Fibroblast of villous mesenchyme (primary cell): ENCODE measurements at regions not wholly inside any gene's neighbourhood (a gene's known extent, or its start where the extent isn't known, plus 50 kb on each side); places are given as distances from the start of the nearest gene placed in this dataset.
A peak's percentile ranks its signal among the peaks of the same experiment; 100 is the strongest.

Experiments used
- DNase-seq: peaks from one replicate; pipeline ENCODE4 v3.0.0-alpha.2; 2010; ENCODE audit warnings: low read depth
- H3K4me3 ChIP-seq: 2 replicates; pipeline ENCODE4 v1.5.1; 2011; ENCODE audit warnings: low read depth, mild to moderate bottlenecking, low read length
- CTCF ChIP-seq: IDR thresholded peaks from 2 replicates; pipeline ENCODE4 v1.5.1; 2012; ENCODE audit warnings: low read depth, mild to moderate bottlenecking, low read length; ENCODE audit not compliant: insufficient read depth

DNA sequence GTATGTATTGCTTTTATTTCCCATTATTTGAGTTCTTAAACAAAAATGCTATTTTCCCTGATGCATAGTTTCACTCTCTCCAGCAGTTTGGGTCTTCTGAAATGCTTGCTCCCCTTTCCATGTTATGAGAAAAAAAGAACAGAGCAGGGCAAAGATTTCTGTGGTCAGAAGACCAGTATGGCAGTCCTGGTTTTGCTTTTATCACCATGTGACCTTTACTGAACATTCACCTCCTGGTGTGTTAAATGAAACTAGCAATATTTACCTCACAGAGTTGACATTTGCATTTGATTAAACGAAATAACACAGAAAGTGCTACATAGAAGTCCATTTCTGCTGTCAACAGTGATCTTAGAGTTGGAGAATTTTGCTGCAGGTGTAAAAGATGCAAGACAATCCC lies 141.0 kb upstream of the G2E3 start:
- TF ChIP-seq CTCF = no peak
- no peak overlapping the region for H3K4me3 ChIP-seq
- DNase-seq = no peak

- DNase-seq = no peak
- H3K4me3 ChIP-seq = no peak overlapping the region
- TF ChIP-seq CTCF = no peak
These were observed 139.9 kb upstream of the G2E3 start for GRCh38 chr14:30419037-30419436.

- DNase-seq = peak; percentile 1
- no peak for TF ChIP-seq CTCF
- no peak overlapping the region for H3K4me3 ChIP-seq
These were observed 138.4 kb upstream of the G2E3 start for GRCh38 chr14:30420515-30420914.

DNA sequence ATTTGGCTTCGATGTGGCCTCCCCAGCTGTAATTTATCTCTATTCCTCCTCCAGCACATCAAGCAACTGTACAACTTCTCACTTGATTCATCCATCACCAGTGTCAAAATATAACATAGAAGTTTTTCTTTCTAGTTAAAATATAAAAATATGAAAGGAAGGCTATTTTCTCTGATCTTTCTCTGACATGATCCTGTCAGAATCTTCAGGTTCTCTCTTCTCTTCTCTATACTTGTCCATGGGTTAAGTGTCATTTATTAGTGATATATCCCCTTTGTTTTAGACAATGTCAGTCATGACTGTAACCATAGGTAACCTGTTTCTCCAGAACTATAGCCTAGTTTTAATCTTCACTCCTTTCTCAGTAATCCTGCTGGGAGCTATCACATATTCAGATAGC lies 132.5 kb upstream of the G2E3 start:
- no peak overlapping the region for H3K4me3 ChIP-seq
- TF ChIP-seq CTCF = no peak
- DNase-seq = no peak

GRCh38 chr14:30427401-30427800 lies 131.6 kb upstream of the G2E3 start:
- no peak for DNase-seq
- H3K4me3 ChIP-seq = no peak overlapping the region
- no peak for TF ChIP-seq CTCF

DNA sequence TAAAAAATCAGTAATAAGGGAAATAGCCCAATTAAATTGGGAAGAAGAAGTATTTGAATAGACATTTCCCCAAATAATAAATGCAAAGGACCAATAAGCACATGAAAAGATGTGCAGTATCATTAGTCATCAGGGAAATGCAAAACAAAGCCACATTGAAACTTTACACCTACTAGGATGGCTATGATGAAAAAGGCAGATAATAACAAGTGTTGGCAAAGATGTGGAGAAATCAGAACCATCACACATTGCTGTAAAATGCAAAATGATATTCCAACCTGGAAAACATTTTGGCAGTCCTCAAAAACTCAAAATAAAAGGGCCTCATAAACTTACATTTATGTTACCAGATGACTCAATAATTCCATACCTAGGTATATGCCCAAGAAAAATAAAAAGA lies 131.1 kb upstream of the G2E3 start:
- DNase-seq = no peak
- H3K4me3 ChIP-seq = no peak overlapping the region
- TF ChIP-seq CTCF = no peak

DNA sequence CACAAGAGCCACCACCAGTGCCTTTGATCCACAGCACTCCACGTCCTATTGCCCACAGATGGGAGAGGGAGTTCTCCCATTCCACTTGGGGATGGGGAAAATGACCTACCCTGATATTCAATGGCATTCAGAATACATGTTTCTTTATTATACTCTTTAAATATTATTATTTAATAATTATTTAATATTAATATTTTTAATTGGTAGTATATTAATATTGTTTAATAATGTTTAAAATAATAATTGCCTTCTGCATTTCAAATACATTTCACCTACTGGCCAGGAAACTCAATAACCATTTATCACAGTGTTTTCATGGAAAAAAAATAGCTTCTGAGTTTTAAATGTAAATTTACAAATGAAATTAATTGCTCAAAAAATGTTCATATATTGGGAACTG lies 127.4 kb upstream of the G2E3 start:
- no peak for TF ChIP-seq CTCF
- DNase-seq = no peak
- H3K4me3 ChIP-seq = no peak overlapping the region
